ELF-1 (cell line): ENCODE measurements at regions not wholly inside any gene's neighbourhood (a gene's known extent, or its start where the extent isn't known, plus 50 kb on each side); places are given as distances from the start of the nearest gene placed in this dataset.
"Not testable (repeated sequence)": the region's sequence is repeated elsewhere in the genome, so short reads cannot be mapped to it uniquely, and the experiment has no call there.

Source experiments
- DNase-seq: peaks from one replicate; pipeline ENCODE4 v3.0.0-alpha.2; 2016; ENCODE audit warnings: low read depth, low spot score

- DNase-seq = peak; percentile 82
Measured at GRCh38 chr6:27547157-27548075, 74.5 kb upstream of the ZNF184 start.

- DNase-seq = no peak
Measured at GRCh38 chr6:27546522-27546921, 73.6 kb upstream of the ZNF184 start.

- peak; percentile 95 for DNase-seq
Measured at GRCh38 chr6:27545271-27546046, 72.6 kb upstream of the ZNF184 start.

- no peak for DNase-seq
Measured at GRCh38 chr6:27544612-27545260, 71.8 kb upstream of the ZNF184 start.

GRCh38 chr6:27544135-27544534, 71.2 kb upstream of the ZNF184 start:
- DNase-seq = not testable (repeated sequence)

- DNase-seq = no peak
Measured at GRCh38 chr6:27542485-27542884, 69.6 kb upstream of the ZNF184 start.

- DNase-seq = no peak
Measured at GRCh38 chr6:27541933-27542297, 69.0 kb upstream of the ZNF184 start.

GRCh38 chr6:27541212-27541932, 68.5 kb upstream of the ZNF184 start:
- DNase-seq = peak; percentile 74

- peak; percentile 49 for DNase-seq
Measured at GRCh38 chr6:27539551-27539950, 66.6 kb upstream of the ZNF184 start.

GRCh38 chr6:27532820-27533538, 60.1 kb upstream of the ZNF184 start:
- DNase-seq = peak; percentile 18

GRCh38 chr6:27531772-27532459, 59.0 kb upstream of the ZNF184 start:
- no peak for DNase-seq

GRCh38 chr6:27529796-27530195, 56.9 kb upstream of the ZNF184 start:
- not testable (repeated sequence) for DNase-seq

- no peak for DNase-seq
Measured at GRCh38 chr6:27528714-27529113, 55.8 kb upstream of the ZNF184 start.
